ENCODE measurements at regions not wholly inside any gene's neighbourhood (a gene's known extent, or its start where the extent isn't known, plus 50 kb on each side); places are given as distances from the start of the nearest gene placed in this dataset.

- CTCF ChIA-PET: no interaction called here
- Mint-ChIP-seq H3K27me3 (ENCODE audit: unreplicated experiment) (no peaks in the 10 kb centered on the region), H3K27ac (ENCODE audit: unreplicated experiment) (no peak overlapping the region), H3K4me1 (ENCODE audit: low read depth, unreplicated experiment) (no peaks in the 10 kb centered on the region), H3K36me3 (ENCODE audit: insufficient read depth, unreplicated experiment) (no peaks in the 10 kb centered on the region), H3K9me3 (ENCODE audit: low read depth, unreplicated experiment) (peaks cover 2% of the 10 kb centered on the region), H3K4me3 (ENCODE audit: low read depth, unreplicated experiment) (no peak overlapping the region)
- intact Hi-C loops (cut with micrococcal nuclease; ENCODE audit: unreplicated experiment): no loop called here
- no peak for DNase-seq
- no TSS peak for BruUV-seq (replicated peaks)
- no peak for TF ChIP-seq CTCF (IDR thresholded peaks at IDR 0.05; ENCODE audit: unreplicated experiment)
Observed at GRCh38 chr13:71055644-71056043, 811.4 kb downstream of the DACH1 start.

GRCh38 chr13:71055047-71055446, 812.0 kb downstream of the DACH1 start:
- no TSS peak for BruUV-seq (replicated peaks)
- no peak for TF ChIP-seq CTCF (IDR thresholded peaks at IDR 0.05; ENCODE audit: unreplicated experiment)

GRCh38 chr13:71054358-71054757, 812.6 kb downstream of the DACH1 start:
- H3K36me3 Mint-ChIP-seq (ENCODE audit: insufficient read depth, unreplicated experiment): no peaks in the 10 kb centered on the region
- no peak for DNase-seq
- peaks cover 2% of the 10 kb centered on the region for H3K9me3 Mint-ChIP-seq (ENCODE audit: low read depth, unreplicated experiment)
- no TSS peak for BruUV-seq (replicated peaks)
- intact Hi-C loops (cut with micrococcal nuclease; ENCODE audit: unreplicated experiment): no loop called here
- H3K4me3 Mint-ChIP-seq (ENCODE audit: low read depth, unreplicated experiment): no peak overlapping the region
- no peak overlapping the region for H3K27ac Mint-ChIP-seq (ENCODE audit: unreplicated experiment)
- no peaks in the 10 kb centered on the region for H3K4me1 Mint-ChIP-seq (ENCODE audit: low read depth, unreplicated experiment)
- TF ChIP-seq CTCF (IDR thresholded peaks at IDR 0.05; ENCODE audit: unreplicated experiment): no peak
- H3K27me3 Mint-ChIP-seq (ENCODE audit: unreplicated experiment): no peaks in the 10 kb centered on the region
- CTCF ChIA-PET: no interaction called here

More at GRCh38 chr13:71055047-71055446, 812.0 kb downstream of the DACH1 start:
- no peak overlapping the region for H3K4me3 Mint-ChIP-seq (ENCODE audit: low read depth, unreplicated experiment)
- CTCF ChIA-PET: no interaction called here
- H3K36me3 Mint-ChIP-seq (ENCODE audit: insufficient read depth, unreplicated experiment): no peaks in the 10 kb centered on the region
- H3K27me3 Mint-ChIP-seq (ENCODE audit: unreplicated experiment): no peaks in the 10 kb centered on the region
- no peaks in the 10 kb centered on the region for H3K4me1 Mint-ChIP-seq (ENCODE audit: low read depth, unreplicated experiment)
- H3K27ac Mint-ChIP-seq (ENCODE audit: unreplicated experiment): no peak overlapping the region
- DNase-seq: no peak
- intact Hi-C loops (cut with micrococcal nuclease; ENCODE audit: unreplicated experiment): no loop called here
- H3K9me3 Mint-ChIP-seq (ENCODE audit: low read depth, unreplicated experiment): peaks cover 2% of the 10 kb centered on the region

- no TSS peak for BruUV-seq (replicated peaks)
- CTCF ChIA-PET: no interaction called here
- Mint-ChIP-seq H3K4me1 (ENCODE audit: low read depth, unreplicated experiment) (no peaks in the 10 kb centered on the region), H3K27ac (ENCODE audit: unreplicated experiment) (no peak overlapping the region), H3K36me3 (ENCODE audit: insufficient read depth, unreplicated experiment) (no peaks in the 10 kb centered on the region), H3K9me3 (ENCODE audit: low read depth, unreplicated experiment) (peaks cover 2% of the 10 kb centered on the region), H3K27me3 (ENCODE audit: unreplicated experiment) (no peaks in the 10 kb centered on the region), H3K4me3 (ENCODE audit: low read depth, unreplicated experiment) (no peak overlapping the region)
- intact Hi-C loops (cut with micrococcal nuclease; ENCODE audit: unreplicated experiment): no loop called here
- no peak for DNase-seq
- TF ChIP-seq CTCF (IDR thresholded peaks at IDR 0.05; ENCODE audit: unreplicated experiment): no peak
Observed at GRCh38 chr13:71051573-71051972, 815.4 kb downstream of the DACH1 start.

All from Calu3 (cell line).